BLaER1 (cell line): ENCODE measurements at regions not wholly inside any gene's neighbourhood (a gene's known extent, or its start where the extent isn't known, plus 50 kb on each side); places are given as distances from the start of the nearest gene placed in this dataset.

ENCODE experiments used
- H3K27ac ChIP-seq: shearing (Covaris generic); formaldehyde crosslinking; 2 replicates; pipeline ENCODE4 v1.8.1; 2022
- H3K27me3 ChIP-seq: shearing (Covaris generic); formaldehyde crosslinking; 2 replicates; pipeline ENCODE4 v1.8.1; 2022
- H3K36me3 ChIP-seq: shearing (Covaris generic); formaldehyde crosslinking; 2 replicates; pipeline ENCODE4 v1.8.1; 2022
- H3K4me1 ChIP-seq: shearing (Covaris generic); formaldehyde crosslinking; 2 replicates; pipeline ENCODE4 v1.8.1; 2022
- H3K4me2 ChIP-seq: shearing (Covaris generic); formaldehyde crosslinking; 2 replicates; pipeline ENCODE4 v1.8.1; 2022
- H3K4me3 ChIP-seq: shearing (Covaris generic); formaldehyde crosslinking; 2 replicates; pipeline ENCODE4 v1.8.1; 2022
- H3K9ac ChIP-seq: shearing (Covaris generic); formaldehyde crosslinking; 2 replicates; pipeline ENCODE4 v1.8.1; 2022
- H3K9me3 ChIP-seq: shearing (Covaris generic); formaldehyde crosslinking; 2 replicates; pipeline ENCODE4 v1.8.1; 2022
- H4K20me1 ChIP-seq: shearing (Covaris generic); formaldehyde crosslinking; 2 replicates; pipeline ENCODE4 v1.8.1; 2022
- Cebpa-rat ChIP-seq: shearing (Covaris generic); IDR thresholded peaks from 2 replicates; pipeline ENCODE4 v1.8.1; 2022

GRCh38 chr6:104484191-104484590, 375.5 kb downstream of the HACE1 start:
- Histone ChIP-seq H3K9ac (no peak overlapping the region), H3K4me1 (no peaks in the 10 kb centered on the region), H3K4me2 (no peak overlapping the region), H3K9me3 (no peaks in the 10 kb centered on the region), H3K27ac (no peak overlapping the region), H3K4me3 (no peak overlapping the region), H4K20me1 (no peaks in the 10 kb centered on the region), H3K27me3 (no peaks in the 10 kb centered on the region), H3K36me3 (no peaks in the 10 kb centered on the region)
- TF ChIP-seq Cebpa-rat = no peak

GRCh38 chr6:104483225-104483834, 376.4 kb downstream of the HACE1 start:
- H3K9ac ChIP-seq = no peak overlapping the region
- no peak for TF ChIP-seq Cebpa-rat
- H3K4me2 ChIP-seq = no peak overlapping the region

GRCh38 chr6:104477569-104477968, 382.1 kb downstream of the HACE1 start:
- no peaks in the 10 kb centered on the region for H3K36me3 ChIP-seq
- no peaks in the 10 kb centered on the region for H3K9me3 ChIP-seq
- no peak overlapping the region for H3K9ac ChIP-seq
- no peak overlapping the region for H3K4me3 ChIP-seq
- no peaks in the 10 kb centered on the region for H3K27me3 ChIP-seq
- H3K27ac ChIP-seq = no peak overlapping the region
- no peaks in the 10 kb centered on the region for H4K20me1 ChIP-seq
- no peaks in the 10 kb centered on the region for H3K4me1 ChIP-seq
- H3K4me2 ChIP-seq = no peak overlapping the region
- TF ChIP-seq Cebpa-rat = no peak

More at GRCh38 chr6:104483225-104483834, 376.4 kb downstream of the HACE1 start:
- H3K27ac ChIP-seq = no peak overlapping the region
- H3K27me3 ChIP-seq = no peaks in the 10 kb centered on the region
- no peaks in the 10 kb centered on the region for H3K4me1 ChIP-seq
- no peak overlapping the region for H3K4me3 ChIP-seq
- no peaks in the 10 kb centered on the region for H4K20me1 ChIP-seq
- no peaks in the 10 kb centered on the region for H3K9me3 ChIP-seq
- no peaks in the 10 kb centered on the region for H3K36me3 ChIP-seq

- Histone ChIP-seq H3K4me3 (no peak overlapping the region), H3K4me2 (no peak overlapping the region), H3K9ac (no peak overlapping the region)
Measured at GRCh38 chr6:104473021-104473429, 386.7 kb downstream of the HACE1 start.

GRCh38 chr6:104472021-104472901, 387.5 kb downstream of the HACE1 start:
- Histone ChIP-seq H3K36me3 (no peaks in the 10 kb centered on the region), H3K4me3 (no peak overlapping the region), H3K27ac (no peak overlapping the region), H3K4me1 (no peaks in the 10 kb centered on the region), H3K27me3 (no peaks in the 10 kb centered on the region), H3K9me3 (no peaks in the 10 kb centered on the region), H3K9ac (no peak overlapping the region), H4K20me1 (no peaks in the 10 kb centered on the region), H3K4me2 (no peak overlapping the region)
- no peak for TF ChIP-seq Cebpa-rat

More at GRCh38 chr6:104473021-104473429, 386.7 kb downstream of the HACE1 start:
- Histone ChIP-seq H3K27me3 (no peaks in the 10 kb centered on the region), H4K20me1 (no peaks in the 10 kb centered on the region), H3K9me3 (no peaks in the 10 kb centered on the region), H3K36me3 (no peaks in the 10 kb centered on the region), H3K4me1 (no peaks in the 10 kb centered on the region), H3K27ac (no peak overlapping the region)
- no peak for TF ChIP-seq Cebpa-rat

- no peak for TF ChIP-seq Cebpa-rat
- no peak overlapping the region for H3K9ac ChIP-seq
- no peaks in the 10 kb centered on the region for H3K27me3 ChIP-seq
- H3K36me3 ChIP-seq = no peaks in the 10 kb centered on the region
- H3K9me3 ChIP-seq = no peaks in the 10 kb centered on the region
- H3K4me3 ChIP-seq = no peak overlapping the region
- no peaks in the 10 kb centered on the region for H4K20me1 ChIP-seq
- no peaks in the 10 kb centered on the region for H3K4me1 ChIP-seq
- no peak overlapping the region for H3K27ac ChIP-seq
- H3K4me2 ChIP-seq = no peak overlapping the region
Measured at GRCh38 chr6:104466306-104466705, 393.4 kb downstream of the HACE1 start.

GRCh38 chr6:104462811-104463599, 396.7 kb downstream of the HACE1 start:
- Histone ChIP-seq H3K9me3 (no peaks in the 10 kb centered on the region), H4K20me1 (no peaks in the 10 kb centered on the region), H3K36me3 (no peaks in the 10 kb centered on the region), H3K4me1 (no peaks in the 10 kb centered on the region), H3K4me2 (no peak overlapping the region), H3K9ac (no peak overlapping the region), H3K27me3 (no peaks in the 10 kb centered on the region), H3K4me3 (no peak overlapping the region), H3K27ac (no peak overlapping the region)
- no peak for TF ChIP-seq Cebpa-rat

- no peak overlapping the region for H3K4me3 ChIP-seq
- no peaks in the 10 kb centered on the region for H3K27me3 ChIP-seq
- no peaks in the 10 kb centered on the region for H3K9me3 ChIP-seq
- H3K4me1 ChIP-seq = no peaks in the 10 kb centered on the region
- no peak overlapping the region for H3K9ac ChIP-seq
- H4K20me1 ChIP-seq = no peaks in the 10 kb centered on the region
- H3K27ac ChIP-seq = no peak overlapping the region
- no peaks in the 10 kb centered on the region for H3K36me3 ChIP-seq
- H3K4me2 ChIP-seq = no peak overlapping the region
- TF ChIP-seq Cebpa-rat = no peak
Measured at GRCh38 chr6:104460738-104461483, 398.8 kb downstream of the HACE1 start.

GRCh38 chr6:104459543-104459942, 400.2 kb downstream of the HACE1 start:
- no peak overlapping the region for H3K27ac ChIP-seq
- no peak overlapping the region for H3K4me2 ChIP-seq
- no peaks in the 10 kb centered on the region for H3K4me1 ChIP-seq
- no peak for TF ChIP-seq Cebpa-rat
- no peaks in the 10 kb centered on the region for H3K27me3 ChIP-seq
- H3K9ac ChIP-seq = no peak overlapping the region
- H3K4me3 ChIP-seq = no peak overlapping the region
- no peaks in the 10 kb centered on the region for H3K36me3 ChIP-seq
- H3K9me3 ChIP-seq = no peaks in the 10 kb centered on the region
- no peaks in the 10 kb centered on the region for H4K20me1 ChIP-seq
